ENCODE measurements at regions not wholly inside any gene's neighbourhood (a gene's known extent, or its start where the extent isn't known, plus 50 kb on each side); places are given as distances from the start of the nearest gene placed in this dataset.

- DNase-seq (ENCODE audit: low read depth), result no peak
- TF ChIP-seq, protein P1, sequence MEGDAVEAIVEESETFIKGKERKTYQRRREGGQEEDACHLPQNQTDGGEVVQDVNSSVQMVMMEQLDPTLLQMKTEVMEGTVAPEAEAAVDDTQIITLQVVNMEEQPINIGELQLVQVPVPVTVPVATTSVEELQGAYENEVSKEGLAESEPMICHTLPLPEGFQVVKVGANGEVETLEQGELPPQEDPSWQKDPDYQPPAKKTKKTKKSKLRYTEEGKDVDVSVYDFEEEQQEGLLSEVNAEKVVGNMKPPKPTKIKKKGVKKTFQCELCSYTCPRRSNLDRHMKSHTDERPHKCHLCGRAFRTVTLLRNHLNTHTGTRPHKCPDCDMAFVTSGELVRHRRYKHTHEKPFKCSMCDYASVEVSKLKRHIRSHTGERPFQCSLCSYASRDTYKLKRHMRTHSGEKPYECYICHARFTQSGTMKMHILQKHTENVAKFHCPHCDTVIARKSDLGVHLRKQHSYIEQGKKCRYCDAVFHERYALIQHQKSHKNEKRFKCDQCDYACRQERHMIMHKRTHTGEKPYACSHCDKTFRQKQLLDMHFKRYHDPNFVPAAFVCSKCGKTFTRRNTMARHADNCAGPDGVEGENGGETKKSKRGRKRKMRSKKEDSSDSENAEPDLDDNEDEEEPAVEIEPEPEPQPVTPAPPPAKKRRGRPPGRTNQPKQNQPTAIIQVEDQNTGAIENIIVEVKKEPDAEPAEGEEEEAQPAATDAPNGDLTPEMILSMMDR (IDR thresholded peaks at IDR 0.05; ENCODE audit: low read depth, low read length, missing control alignments), result no peak
- no peak overlapping the region for H3K4me3 ChIP-seq (ENCODE audit: low read depth, low read length)
Observed at GRCh38 chr10:118110750-118111149, 64.0 kb upstream of the RAB11FIP2 start.

DNA sequence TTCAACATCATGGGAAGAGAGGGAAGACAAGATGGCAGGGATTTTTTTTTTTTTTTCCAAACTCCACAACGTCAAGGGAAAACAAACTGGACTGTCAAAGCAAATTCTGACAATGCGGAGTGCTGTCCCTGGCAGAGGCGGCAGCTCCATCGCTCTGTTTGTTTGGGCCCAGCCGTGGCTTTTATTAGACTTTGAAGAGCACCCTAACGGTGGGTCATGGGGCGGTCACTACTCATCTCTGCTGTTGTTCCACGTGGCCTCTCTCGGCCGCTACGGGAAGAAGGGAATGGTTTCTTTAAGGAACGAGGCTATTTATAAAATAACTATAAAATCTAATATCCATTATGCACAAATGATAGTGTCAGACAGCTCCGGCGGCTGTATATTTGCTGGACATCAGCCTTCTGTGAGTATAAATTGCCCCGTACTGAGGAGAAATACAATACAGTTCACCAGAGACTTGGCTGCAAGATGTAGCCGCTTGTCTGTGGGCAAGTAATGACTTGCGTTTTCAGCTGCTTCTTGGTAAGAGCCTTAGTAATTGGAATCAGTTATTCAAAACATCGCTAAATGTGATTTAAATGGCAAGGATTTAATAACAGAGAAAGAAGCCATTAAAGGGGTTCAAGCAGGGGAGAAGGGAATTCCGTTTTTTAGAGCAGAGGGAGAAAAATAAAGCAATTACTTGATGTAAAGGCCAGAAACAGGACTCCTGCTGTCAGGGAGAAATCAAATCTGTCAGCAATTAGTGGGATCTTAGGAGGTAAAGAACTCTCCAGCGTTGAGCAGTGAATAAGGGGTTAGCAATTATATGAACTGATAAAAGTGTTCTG is 61.7 kb upstream of the RAB11FIP2 start:
- no peak for DNase-seq (ENCODE audit: low read depth)
- no peak overlapping the region for H3K4me3 ChIP-seq (ENCODE audit: low read depth, low read length)
- TF ChIP-seq, protein P1 (IDR thresholded peaks at IDR 0.05; ENCODE audit: low read depth, low read length, missing control alignments), result no peak

- TF ChIP-seq, protein P1 (IDR thresholded peaks at IDR 0.05; ENCODE audit: low read depth, low read length, missing control alignments), result no peak
- DNase-seq (ENCODE audit: low read depth), result no peak
- H3K4me3 ChIP-seq (ENCODE audit: low read depth, low read length), result no peak overlapping the region
Observed at GRCh38 chr10:118107541-118107940, 60.8 kb upstream of the RAB11FIP2 start.

DNA sequence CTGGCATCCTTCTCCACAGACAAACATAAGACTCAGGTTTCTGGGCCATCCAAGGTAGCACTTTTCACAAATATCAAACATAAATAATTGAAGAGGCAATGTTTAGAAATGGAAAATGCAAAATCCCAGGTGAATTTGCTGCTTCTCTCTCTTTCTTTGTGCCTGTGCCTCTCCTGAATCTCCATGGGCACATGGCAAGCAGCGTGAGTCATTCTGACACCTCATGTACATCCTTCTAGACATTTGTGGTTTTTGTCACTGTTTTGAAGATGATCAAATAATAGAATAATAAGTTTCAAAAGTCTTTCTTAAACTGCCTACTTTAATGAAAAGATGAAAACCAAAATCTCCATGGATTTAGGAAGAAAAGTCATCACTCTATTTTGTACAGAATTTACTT is 60.3 kb upstream of the RAB11FIP2 start:
- no peak overlapping the region for H3K4me3 ChIP-seq (ENCODE audit: low read depth, low read length)
- no peak for DNase-seq (ENCODE audit: low read depth)
- TF ChIP-seq, protein P1 (IDR thresholded peaks at IDR 0.05; ENCODE audit: low read depth, low read length, missing control alignments), result no peak

DNA sequence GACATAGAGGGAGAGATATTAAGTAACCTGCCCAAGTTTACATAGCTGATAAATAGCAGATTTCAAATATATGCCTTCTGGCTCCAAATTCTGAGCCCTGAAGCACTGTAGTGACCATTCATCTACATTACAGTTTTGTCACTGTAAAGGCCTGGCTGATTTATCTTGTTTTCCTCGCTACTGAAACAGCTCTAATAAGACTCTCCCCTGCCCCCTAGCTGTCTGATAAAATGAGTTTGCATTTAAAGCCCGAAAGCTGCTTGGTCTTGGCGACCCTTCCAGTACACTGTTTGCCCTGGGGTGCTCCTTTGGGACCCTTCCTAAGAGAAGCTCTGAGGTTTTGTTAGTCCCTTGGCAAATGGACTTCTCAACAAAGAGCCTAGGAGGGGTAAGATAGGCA is 59.7 kb upstream of the RAB11FIP2 start:
- TF ChIP-seq, protein P1 (IDR thresholded peaks at IDR 0.05; ENCODE audit: low read depth, low read length, missing control alignments), result peak; percentile 54
- H3K4me3 ChIP-seq (ENCODE audit: low read depth, low read length), result no peak overlapping the region
- DNase-seq (ENCODE audit: low read depth), result peak; percentile 2

- DNase-seq (ENCODE audit: low read depth), result no peak
- H3K4me3 ChIP-seq (ENCODE audit: low read depth, low read length), result no peak overlapping the region
- TF ChIP-seq, protein P1 (IDR thresholded peaks at IDR 0.05; ENCODE audit: low read depth, low read length, missing control alignments), result no peak
Observed at GRCh38 chr10:118102121-118102520, 55.4 kb upstream of the RAB11FIP2 start.

DNA sequence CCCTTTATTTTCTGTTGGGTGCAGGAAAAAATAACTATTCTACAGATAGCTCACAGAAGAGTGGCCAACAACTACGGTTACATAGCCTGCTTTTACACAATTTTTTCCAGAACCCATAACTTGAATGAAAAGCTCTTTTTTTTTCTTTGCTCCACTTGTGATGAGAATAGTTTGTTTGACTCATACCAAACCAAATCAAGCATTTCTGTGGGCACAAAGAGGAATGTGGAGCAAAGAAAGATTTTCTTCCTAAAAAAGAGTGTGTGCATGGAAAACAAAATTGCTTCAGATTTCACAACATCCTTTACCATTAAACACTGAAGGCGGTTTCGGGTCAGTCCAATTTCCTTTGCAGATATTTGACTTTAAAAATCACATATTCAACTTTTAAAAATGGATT is 54.8 kb upstream of the RAB11FIP2 start:
- H3K4me3 ChIP-seq (ENCODE audit: low read depth, low read length), result no peak overlapping the region
- no peak for DNase-seq (ENCODE audit: low read depth)
- TF ChIP-seq, protein P1 (IDR thresholded peaks at IDR 0.05; ENCODE audit: low read depth, low read length, missing control alignments), result no peak
